WERI-Rb-1 (cell line): ENCODE measurements at regions not wholly inside any gene's neighbourhood (a gene's known extent, or its start where the extent isn't known, plus 50 kb on each side); places are given as distances from the start of the nearest gene placed in this dataset.

Source experiments
- DNase-seq: peaks from one replicate; pipeline ENCODE4 v3.0.0-alpha.2; 2020
- H3K27ac ChIP-seq: fragments of 250-450 bp; sonication (Bioruptor Pico); 2 replicates; pipeline ENCODE4 v1.5.1; 2020; ENCODE audit warnings: mild to moderate bottlenecking, moderate library complexity
- H3K27me3 ChIP-seq: fragments of 250-450 bp; sonication (Bioruptor Pico); 2 replicates; pipeline ENCODE4 v1.5.1; 2021; ENCODE audit warnings: mild to moderate bottlenecking, low read depth, moderate library complexity; ENCODE audit not compliant: insufficient read depth, severe bottlenecking
- H3K36me3 ChIP-seq: fragments of 250-450 bp; sonication (Bioruptor Pico); 2 replicates; pipeline ENCODE4 v1.5.1; 2020; ENCODE audit warnings: mild to moderate bottlenecking, moderate library complexity
- H3K4me3 ChIP-seq: 2 replicates; pipeline ENCODE4 v1.5.1; 2011; ENCODE audit warnings: low read depth, mild to moderate bottlenecking, control low read depth, low read length
- H3K9me3 ChIP-seq: fragments of 250-450 bp; sonication (Bioruptor Pico); 2 replicates; pipeline ENCODE4 v1.5.1; 2021; ENCODE audit warnings: mild to moderate bottlenecking, moderate library complexity; ENCODE audit not compliant: severe bottlenecking
- CTCF ChIP-seq: IDR thresholded peaks from 2 replicates; pipeline ENCODE4 v1.5.1; 2011; ENCODE audit warnings: low read depth, mild to moderate bottlenecking, control low read depth, inconsistent platforms, low read length

GRCh38 chr15:31814082-31814481 is 216.2 kb upstream of the CHRNA7 start:
- no peak overlapping the region for H3K4me3 ChIP-seq
- no peak for DNase-seq
- H3K36me3 ChIP-seq = no peaks in the 10 kb centered on the region
- no peaks in the 10 kb centered on the region for H3K9me3 ChIP-seq
- H3K27me3 ChIP-seq = no peaks in the 10 kb centered on the region
- no peak overlapping the region for H3K27ac ChIP-seq
- TF ChIP-seq CTCF = no peak

- Histone ChIP-seq H3K27me3 (no peaks in the 10 kb centered on the region), H3K4me3 (no peak overlapping the region), H3K36me3 (no peaks in the 10 kb centered on the region), H3K9me3 (no peaks in the 10 kb centered on the region), H3K27ac (no peak overlapping the region)
- no peak for DNase-seq
- TF ChIP-seq CTCF = no peak
Observed at GRCh38 chr15:31815411-31816155, 214.7 kb upstream of the CHRNA7 start.

GRCh38 chr15:31822463-31822862 is 207.9 kb upstream of the CHRNA7 start:
- H3K27ac ChIP-seq = no peak overlapping the region
- DNase-seq = no peak
- TF ChIP-seq CTCF = no peak
- no peaks in the 10 kb centered on the region for H3K9me3 ChIP-seq
- no peaks in the 10 kb centered on the region for H3K27me3 ChIP-seq
- H3K4me3 ChIP-seq = no peak overlapping the region
- H3K36me3 ChIP-seq = no peaks in the 10 kb centered on the region

- no peak for DNase-seq
- H3K9me3 ChIP-seq = no peaks in the 10 kb centered on the region
- H3K4me3 ChIP-seq = no peak overlapping the region
- TF ChIP-seq CTCF = no peak
- H3K27me3 ChIP-seq = no peaks in the 10 kb centered on the region
- no peaks in the 10 kb centered on the region for H3K36me3 ChIP-seq
- H3K27ac ChIP-seq = no peak overlapping the region
Observed at GRCh38 chr15:31824024-31824423, 206.3 kb upstream of the CHRNA7 start.

GRCh38 chr15:31828594-31828993 is 201.7 kb upstream of the CHRNA7 start:
- TF ChIP-seq CTCF = no peak
- no peak overlapping the region for H3K27ac ChIP-seq
- DNase-seq = no peak

GRCh38 chr15:31830591-31830990 is 199.7 kb upstream of the CHRNA7 start:
- TF ChIP-seq CTCF = no peak
- no peak overlapping the region for H3K27ac ChIP-seq
- no peaks in the 10 kb centered on the region for H3K36me3 ChIP-seq
- H3K9me3 ChIP-seq = no peaks in the 10 kb centered on the region
- H3K4me3 ChIP-seq = no peak overlapping the region
- no peaks in the 10 kb centered on the region for H3K27me3 ChIP-seq
- no peak for DNase-seq

More at GRCh38 chr15:31828594-31828993, 201.7 kb upstream of the CHRNA7 start:
- Histone ChIP-seq H3K9me3 (no peaks in the 10 kb centered on the region), H3K4me3 (no peak overlapping the region), H3K27me3 (no peaks in the 10 kb centered on the region), H3K36me3 (no peaks in the 10 kb centered on the region)
